OCI-LY7 (cell line): ENCODE measurements at regions not wholly inside any gene's neighbourhood (a gene's known extent, or its start where the extent isn't known, plus 50 kb on each side); places are given as distances from the start of the nearest gene placed in this dataset.

Experiments used
- EZH2phosphoT487 ChIP-seq: fragments of 200-600 bp; sonication (generic); IDR thresholded peaks from 2 replicates; pipeline ENCODE4 v1.6.1; 2018; ENCODE audit warnings: low read depth, borderline replicate concordance, mild to moderate bottlenecking, mixed run types, antibody characterized with exemption, low read length, moderate library complexity, mixed read lengths
- TF ChIP-seq, protein P1 (sequence below): fragments of 200-600 bp; sonication (generic); conservative IDR thresholded peaks from 2 replicates; pipeline ENCODE4 v1.5.1; 2014; ENCODE audit warnings: mild to moderate bottlenecking, antibody characterized with exemption, low read length, moderate library complexity, mixed read lengths

DNA sequence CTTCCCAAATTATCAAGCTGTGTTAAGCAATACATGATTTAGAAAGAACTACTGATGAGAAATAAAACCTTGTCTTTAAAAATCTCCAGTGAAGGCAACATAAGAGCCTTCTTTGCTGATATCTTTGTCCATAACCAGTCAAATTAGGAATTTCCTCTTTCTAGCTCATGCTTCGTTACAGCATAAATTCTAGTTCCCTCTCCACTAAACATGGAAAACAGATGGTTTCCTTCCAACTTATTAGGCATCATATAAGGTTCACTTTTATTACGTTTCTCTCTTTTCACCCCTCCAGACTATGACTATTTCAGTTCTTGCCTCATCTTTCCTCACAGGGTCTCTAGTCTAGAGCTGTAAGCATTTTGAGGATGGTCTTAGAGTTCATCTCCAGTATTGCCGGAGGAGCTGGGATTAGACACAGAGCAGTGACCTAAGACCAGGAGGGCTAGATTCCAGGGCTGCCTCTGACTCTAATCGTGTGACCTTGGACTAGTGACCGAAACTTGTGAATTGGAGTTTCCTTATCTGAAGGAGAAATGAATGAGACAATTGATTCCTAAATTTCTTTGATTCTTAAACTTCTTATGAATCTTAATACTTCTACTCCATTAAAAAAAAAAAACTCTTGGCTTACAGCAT is 195.5 kb upstream of the APCDD1 start:
- TF ChIP-seq, protein P1, sequence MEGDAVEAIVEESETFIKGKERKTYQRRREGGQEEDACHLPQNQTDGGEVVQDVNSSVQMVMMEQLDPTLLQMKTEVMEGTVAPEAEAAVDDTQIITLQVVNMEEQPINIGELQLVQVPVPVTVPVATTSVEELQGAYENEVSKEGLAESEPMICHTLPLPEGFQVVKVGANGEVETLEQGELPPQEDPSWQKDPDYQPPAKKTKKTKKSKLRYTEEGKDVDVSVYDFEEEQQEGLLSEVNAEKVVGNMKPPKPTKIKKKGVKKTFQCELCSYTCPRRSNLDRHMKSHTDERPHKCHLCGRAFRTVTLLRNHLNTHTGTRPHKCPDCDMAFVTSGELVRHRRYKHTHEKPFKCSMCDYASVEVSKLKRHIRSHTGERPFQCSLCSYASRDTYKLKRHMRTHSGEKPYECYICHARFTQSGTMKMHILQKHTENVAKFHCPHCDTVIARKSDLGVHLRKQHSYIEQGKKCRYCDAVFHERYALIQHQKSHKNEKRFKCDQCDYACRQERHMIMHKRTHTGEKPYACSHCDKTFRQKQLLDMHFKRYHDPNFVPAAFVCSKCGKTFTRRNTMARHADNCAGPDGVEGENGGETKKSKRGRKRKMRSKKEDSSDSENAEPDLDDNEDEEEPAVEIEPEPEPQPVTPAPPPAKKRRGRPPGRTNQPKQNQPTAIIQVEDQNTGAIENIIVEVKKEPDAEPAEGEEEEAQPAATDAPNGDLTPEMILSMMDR, result no peak
- no peak for TF ChIP-seq EZH2phosphoT487
